Muscle of leg (tissue), 3 donors: ENCODE measurements at regions not wholly inside any gene's neighbourhood (a gene's known extent, or its start where the extent isn't known, plus 50 kb on each side); places are given as distances from the start of the nearest gene placed in this dataset.

Experiments used
- DNase-seq: peaks from one replicate; pipeline ENCODE4 v3.0.0; 2013
- H3K27ac ChIP-seq: one replicate; pipeline ENCODE4 v1.5.1; 2013; ENCODE audit warnings: mild to moderate bottlenecking, low read length, control low read depth
- H3K27me3 ChIP-seq: one replicate; pipeline ENCODE4 v1.6.1; 2013; ENCODE audit warnings: low read length; ENCODE audit not compliant: control insufficient read depth, insufficient read depth
- H3K36me3 ChIP-seq: one replicate; pipeline ENCODE4 v1.6.1; 2013; ENCODE audit warnings: low read length; ENCODE audit not compliant: control insufficient read depth, insufficient read depth
- H3K4me1 ChIP-seq: one replicate; pipeline ENCODE4 v1.6.1; 2013; ENCODE audit warnings: low read length; ENCODE audit not compliant: control insufficient read depth, insufficient read depth
- H3K4me3 ChIP-seq: one replicate; pipeline ENCODE4 v1.5.1; 2013; ENCODE audit warnings: low read length, control low read depth
- H3K9me3 ChIP-seq: replicated peaks from 2 replicates; pipeline ENCODE4 v1.6.1; 2013; ENCODE audit warnings: low read depth, low read length; ENCODE audit not compliant: control insufficient read depth
- WGBS: methylation state at CpG from one replicate; pipeline ENCODE4 v1.1.5; 2013; ENCODE audit warnings: missing lambda C conversion rate; ENCODE audit not compliant: insufficient coverage; 5-methylcytosine and 5-hydroxymethylcytosine counted together

GRCh38 chr2:234345921-234346320, 151.0 kb downstream of the ARL4C start:
- no peak overlapping the region for H3K4me3 ChIP-seq
- H3K27ac ChIP-seq, result no peak overlapping the region
- H3K9me3 ChIP-seq, result no peaks in the 10 kb centered on the region
- H3K4me1 ChIP-seq, result no peaks in the 10 kb centered on the region
- DNase-seq, result no peak
- no peaks in the 10 kb centered on the region for H3K36me3 ChIP-seq
- no peaks in the 10 kb centered on the region for H3K27me3 ChIP-seq
- 70% methylated on average over 4 of the region's 5 CpGs for WGBS

- no peak for DNase-seq
- no peaks in the 10 kb centered on the region for H3K9me3 ChIP-seq
- WGBS, result 88% methylated on average over 2 of the region's 2 CpGs
- H3K4me1 ChIP-seq, result no peaks in the 10 kb centered on the region
- H3K4me3 ChIP-seq, result no peak overlapping the region
- H3K27me3 ChIP-seq, result no peaks in the 10 kb centered on the region
- no peak overlapping the region for H3K27ac ChIP-seq
- H3K36me3 ChIP-seq, result no peaks in the 10 kb centered on the region
These were observed 152.9 kb downstream of the ARL4C start for GRCh38 chr2:234344012-234344411.

- no peak for DNase-seq
- Histone ChIP-seq H3K36me3 (no peaks in the 10 kb centered on the region), H3K9me3 (no peaks in the 10 kb centered on the region), H3K4me1 (no peaks in the 10 kb centered on the region), H3K4me3 (no peak overlapping the region), H3K27me3 (no peaks in the 10 kb centered on the region), H3K27ac (no peak overlapping the region)
- WGBS, result no CpG with 5 or more reads among the region's 1 CpG
These were observed 153.5 kb downstream of the ARL4C start for GRCh38 chr2:234343372-234343771.

- no peaks in the 10 kb centered on the region for H3K4me1 ChIP-seq
- no peak overlapping the region for H3K27ac ChIP-seq
- no peaks in the 10 kb centered on the region for H3K9me3 ChIP-seq
- no peaks in the 10 kb centered on the region for H3K27me3 ChIP-seq
- 78% methylated on average over 9 of the region's 11 CpGs for WGBS
- DNase-seq, result no peak
- no peak overlapping the region for H3K4me3 ChIP-seq
- H3K36me3 ChIP-seq, result no peaks in the 10 kb centered on the region
These were observed 155.4 kb downstream of the ARL4C start for GRCh38 chr2:234341306-234341985.

- H3K27ac ChIP-seq, result no peak overlapping the region
These were observed 157.4 kb downstream of the ARL4C start for GRCh38 chr2:234339501-234339900.

GRCh38 chr2:234339011-234339410, 157.9 kb downstream of the ARL4C start:
- WGBS, result no CpG with 5 or more reads among the region's 2 CpGs
- DNase-seq, result no peak
- peaks cover 15% of the 10 kb centered on the region for H3K4me1 ChIP-seq
- H3K4me3 ChIP-seq, result no peak overlapping the region
- no peaks in the 10 kb centered on the region for H3K9me3 ChIP-seq
- no peaks in the 10 kb centered on the region for H3K36me3 ChIP-seq
- H3K27ac ChIP-seq, result no peak overlapping the region
- H3K27me3 ChIP-seq, result no peaks in the 10 kb centered on the region

More at GRCh38 chr2:234339501-234339900, 157.4 kb downstream of the ARL4C start:
- no peaks in the 10 kb centered on the region for H3K36me3 ChIP-seq
- peaks cover 11% of the 10 kb centered on the region for H3K4me1 ChIP-seq
- H3K9me3 ChIP-seq, result no peaks in the 10 kb centered on the region
- WGBS, result 86% methylated on average over 1 of the region's 5 CpGs
- H3K27me3 ChIP-seq, result no peaks in the 10 kb centered on the region
- no peak for DNase-seq
- H3K4me3 ChIP-seq, result no peak overlapping the region

- H3K4me3 ChIP-seq, result no peak overlapping the region
- H3K27me3 ChIP-seq, result peaks cover 4% of the 10 kb centered on the region
- H3K27ac ChIP-seq, result peak overlapping the region; percentile 29
- DNase-seq, result peak; percentile 94
- 13% methylated on average over 13 of the region's 19 CpGs for WGBS
- no peaks in the 10 kb centered on the region for H3K9me3 ChIP-seq
- H3K4me1 ChIP-seq, result peaks cover 21% of the 10 kb centered on the region
- no peaks in the 10 kb centered on the region for H3K36me3 ChIP-seq
These were observed 161.1 kb downstream of the ARL4C start for GRCh38 chr2:234335661-234336228.

- Histone ChIP-seq H3K4me1 (peaks cover 21% of the 10 kb centered on the region), H3K27ac (peak overlapping the region; percentile 39), H3K27me3 (peaks cover 4% of the 10 kb centered on the region), H3K36me3 (no peaks in the 10 kb centered on the region), H3K4me3 (no peak overlapping the region), H3K9me3 (no peaks in the 10 kb centered on the region)
- DNase-seq, result peak; percentile 29
- WGBS, result 26% methylated on average over 3 of the region's 4 CpGs
These were observed 162.1 kb downstream of the ARL4C start for GRCh38 chr2:234334756-234335155.

- Histone ChIP-seq H3K36me3 (no peaks in the 10 kb centered on the region), H3K9me3 (no peaks in the 10 kb centered on the region), H3K4me3 (no peak overlapping the region), H3K27me3 (peaks cover 4% of the 10 kb centered on the region), H3K27ac (peak overlapping the region; percentile 39), H3K4me1 (peaks cover 21% of the 10 kb centered on the region)
- 34% methylated on average over 2 of the region's 3 CpGs for WGBS
- DNase-seq, result peak; percentile 73
These were observed 162.7 kb downstream of the ARL4C start for GRCh38 chr2:234334151-234334550.

GRCh38 chr2:234333168-234334130, 163.4 kb downstream of the ARL4C start:
- Histone ChIP-seq H3K9me3 (no peaks in the 10 kb centered on the region), H3K27me3 (peaks cover 4% of the 10 kb centered on the region), H3K4me3 (no peak overlapping the region), H3K36me3 (no peaks in the 10 kb centered on the region), H3K4me1 (peaks cover 21% of the 10 kb centered on the region), H3K27ac (peak overlapping the region; percentile 37)
- WGBS, result 61% methylated on average over 10 of the region's 10 CpGs
- DNase-seq, result no peak
